MM.1S (cell line): ENCODE measurements at regions not wholly inside any gene's neighbourhood (a gene's known extent, or its start where the extent isn't known, plus 50 kb on each side); places are given as distances from the start of the nearest gene placed in this dataset.

Experiments used
- DNase-seq: peaks from one replicate; pipeline ENCODE4 v3.0.0-alpha.2; 2015
- H2AFZ ChIP-seq: fragments of 300-600 bp; sonication (generic); 2 replicates; pipeline ENCODE4 v1.6.0; 2016; ENCODE audit warnings: antibody characterized with exemption, low read length
- H3F3A ChIP-seq: fragments of 300-600 bp; sonication (generic); 2 replicates; pipeline ENCODE4 v1.6.1; 2016; ENCODE audit warnings: mild to moderate bottlenecking, antibody characterized with exemption, low read length, moderate library complexity, mixed read lengths; ENCODE audit not compliant: insufficient read depth
- H3K27ac ChIP-seq: fragments of 300-600 bp; sonication (generic); 2 replicates; pipeline ENCODE4 v1.5.1; 2016; ENCODE audit warnings: mild to moderate bottlenecking, low read length
- H3K27me3 ChIP-seq: fragments of 300-600 bp; sonication (generic); replicated peaks from 2 replicates; pipeline ENCODE4 v1.6.0; 2016; ENCODE audit warnings: low read length; ENCODE audit not compliant: insufficient read depth
- H3K36me3 ChIP-seq: fragments of 300-600 bp; sonication (generic); replicated peaks from 2 replicates; pipeline ENCODE4 v1.6.1; 2016; ENCODE audit warnings: mild to moderate bottlenecking, low read length, mixed read lengths; ENCODE audit not compliant: insufficient read depth
- H3K4me1 ChIP-seq: fragments of 300-600 bp; sonication (generic); 2 replicates; pipeline ENCODE4 v1.6.1; 2016; ENCODE audit warnings: low read length, mixed read lengths
- H3K4me2 ChIP-seq: fragments of 300-600 bp; sonication (generic); 2 replicates; pipeline ENCODE4 v1.6.0; 2016; ENCODE audit warnings: low read depth, low read length
- H3K4me3 ChIP-seq: fragments of 300-600 bp; sonication (generic); 2 replicates; pipeline ENCODE4 v1.5.1; 2016; ENCODE audit warnings: low read length, mixed read lengths
- H3K79me2 ChIP-seq: fragments of 300-600 bp; sonication (generic); 2 replicates; pipeline ENCODE4 v1.6.1; 2016; ENCODE audit warnings: mixed run types, low read length, mixed read lengths
- H3K9ac ChIP-seq: fragments of 300-600 bp; sonication (generic); 2 replicates; pipeline ENCODE4 v1.6.1; 2016; ENCODE audit warnings: low read length, mixed read lengths
- H3K9me2 ChIP-seq: fragments of 300-600 bp; sonication (generic); replicated peaks from 2 replicates; pipeline ENCODE4 v1.6.1; 2016; ENCODE audit warnings: mild to moderate bottlenecking, low read length, mixed read lengths; ENCODE audit not compliant: insufficient read depth
- H3K9me3 ChIP-seq: fragments of 300-600 bp; sonication (generic); replicated peaks from 2 replicates; pipeline ENCODE4 v1.6.1; 2016; ENCODE audit warnings: mild to moderate bottlenecking, low read length, mixed read lengths; ENCODE audit not compliant: insufficient read depth
- H4K20me1 ChIP-seq: fragments of 300-600 bp; sonication (generic); 2 replicates; pipeline ENCODE4 v1.6.1; 2016; ENCODE audit warnings: mild to moderate bottlenecking, low read length, moderate library complexity, mixed read lengths; ENCODE audit not compliant: insufficient read depth
- EZH2 ChIP-seq: fragments of 300-600 bp; sonication (generic); optimal IDR thresholded peaks from 2 replicates; pipeline ENCODE3; 2017; ENCODE audit warnings: low read depth, mild to moderate bottlenecking, antibody characterized with exemption, low read length, mixed read lengths
- EZH2phosphoT487 ChIP-seq: fragments of 300-600 bp; sonication (generic); IDR thresholded peaks from 2 replicates; pipeline ENCODE4 v1.6.1; 2018; ENCODE audit warnings: antibody characterized with exemption, low read length
- TF ChIP-seq, protein P1 (sequence below): fragments of 300-600 bp; sonication (generic); IDR thresholded peaks from 2 replicates; pipeline ENCODE4 v1.5.1; 2016; ENCODE audit warnings: antibody characterized with exemption, low read length, mixed read lengths

DNA sequence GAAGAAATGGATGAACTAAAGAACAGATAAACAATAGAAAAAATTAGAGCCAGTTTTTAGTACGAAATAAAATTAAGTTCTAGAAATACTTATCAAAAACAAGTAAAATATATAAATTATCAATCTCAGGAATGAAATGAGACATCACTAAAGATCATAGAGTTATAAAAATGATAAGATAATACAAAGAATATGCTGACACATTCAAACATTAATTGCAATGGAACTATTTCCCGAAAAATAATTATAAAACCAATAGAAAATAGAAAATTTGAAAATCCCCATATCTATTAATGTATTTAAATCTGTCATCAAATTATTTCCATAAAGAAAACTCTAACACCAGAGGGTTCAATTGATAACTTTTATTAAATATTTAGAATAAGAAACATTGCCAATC lies 458.1 kb upstream of the MBL2 start:
- TF ChIP-seq EZH2phosphoT487 = no peak
- no peak for TF ChIP-seq EZH2
- TF ChIP-seq, protein P1, sequence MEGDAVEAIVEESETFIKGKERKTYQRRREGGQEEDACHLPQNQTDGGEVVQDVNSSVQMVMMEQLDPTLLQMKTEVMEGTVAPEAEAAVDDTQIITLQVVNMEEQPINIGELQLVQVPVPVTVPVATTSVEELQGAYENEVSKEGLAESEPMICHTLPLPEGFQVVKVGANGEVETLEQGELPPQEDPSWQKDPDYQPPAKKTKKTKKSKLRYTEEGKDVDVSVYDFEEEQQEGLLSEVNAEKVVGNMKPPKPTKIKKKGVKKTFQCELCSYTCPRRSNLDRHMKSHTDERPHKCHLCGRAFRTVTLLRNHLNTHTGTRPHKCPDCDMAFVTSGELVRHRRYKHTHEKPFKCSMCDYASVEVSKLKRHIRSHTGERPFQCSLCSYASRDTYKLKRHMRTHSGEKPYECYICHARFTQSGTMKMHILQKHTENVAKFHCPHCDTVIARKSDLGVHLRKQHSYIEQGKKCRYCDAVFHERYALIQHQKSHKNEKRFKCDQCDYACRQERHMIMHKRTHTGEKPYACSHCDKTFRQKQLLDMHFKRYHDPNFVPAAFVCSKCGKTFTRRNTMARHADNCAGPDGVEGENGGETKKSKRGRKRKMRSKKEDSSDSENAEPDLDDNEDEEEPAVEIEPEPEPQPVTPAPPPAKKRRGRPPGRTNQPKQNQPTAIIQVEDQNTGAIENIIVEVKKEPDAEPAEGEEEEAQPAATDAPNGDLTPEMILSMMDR = no peak

DNA sequence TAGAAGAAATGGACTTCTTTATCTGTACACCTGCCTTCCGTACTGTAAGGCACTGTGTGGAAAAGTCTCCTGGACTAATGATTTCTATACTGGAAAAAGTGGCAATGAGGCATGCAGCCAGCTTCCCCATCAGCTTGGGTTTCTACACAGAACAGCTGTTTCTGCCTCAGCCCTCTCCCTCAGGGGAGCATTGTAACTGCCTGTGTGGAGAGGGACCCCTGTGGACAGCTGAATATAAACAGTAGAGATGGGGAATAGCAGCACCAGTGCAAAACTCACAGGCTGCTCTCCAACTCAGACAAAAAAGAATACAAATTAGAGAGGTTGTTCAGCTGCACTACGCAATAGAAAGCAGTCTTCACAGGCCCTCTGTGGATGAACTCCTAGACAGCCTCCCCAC lies 451.3 kb upstream of the MBL2 start:
- Histone ChIP-seq H3K4me2 (no peak overlapping the region), H3K36me3 (no peaks in the 10 kb centered on the region), H3F3A (no peaks in the 10 kb centered on the region), H3K79me2 (no peaks in the 10 kb centered on the region), H3K4me3 (no peak overlapping the region), H3K27me3 (no peaks in the 10 kb centered on the region), H3K9me2 (no peaks in the 10 kb centered on the region), H4K20me1 (no peaks in the 10 kb centered on the region), H3K9me3 (no peaks in the 10 kb centered on the region), H3K27ac (no peak overlapping the region), H2AFZ (no peak overlapping the region), H3K9ac (no peak overlapping the region), H3K4me1 (no peaks in the 10 kb centered on the region)
- DNase-seq = no peak
- no peak for TF ChIP-seq EZH2phosphoT487
- no peak for TF ChIP-seq EZH2
- TF ChIP-seq, protein P1 = no peak

More for the DNA sequence above, 458.1 kb upstream of the MBL2 start:
- DNase-seq = no peak
- Histone ChIP-seq H3K4me2 (no peak overlapping the region), H4K20me1 (no peaks in the 10 kb centered on the region), H3K27me3 (no peaks in the 10 kb centered on the region), H3K36me3 (no peaks in the 10 kb centered on the region), H3K9ac (no peak overlapping the region), H3K27ac (no peak overlapping the region), H3K9me3 (no peaks in the 10 kb centered on the region), H3K4me3 (no peak overlapping the region), H3F3A (no peaks in the 10 kb centered on the region), H3K4me1 (no peaks in the 10 kb centered on the region), H3K9me2 (no peaks in the 10 kb centered on the region), H3K79me2 (no peaks in the 10 kb centered on the region), H2AFZ (no peak overlapping the region)

DNA sequence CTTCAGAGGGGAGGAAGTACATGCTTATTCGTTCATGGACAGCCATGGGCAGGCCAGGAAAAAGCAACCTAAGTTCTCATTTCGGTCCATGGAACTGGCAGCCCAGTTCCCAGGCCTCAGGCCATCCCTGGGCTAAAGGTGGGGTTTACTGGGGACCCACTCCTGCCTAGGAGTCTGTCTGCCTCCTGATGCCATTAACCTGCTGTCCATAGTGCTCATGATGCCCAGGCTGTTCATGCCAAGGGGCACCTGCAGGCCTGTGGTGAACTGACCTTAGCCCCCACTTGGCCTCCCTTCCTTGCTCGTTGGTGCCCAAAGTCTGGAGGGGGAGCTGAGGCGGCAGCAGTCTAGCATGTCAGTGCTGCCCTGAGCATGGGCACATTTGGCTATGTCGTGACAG lies 450.2 kb upstream of the MBL2 start:
- Histone ChIP-seq H2AFZ (no peak overlapping the region), H3K9me2 (no peaks in the 10 kb centered on the region), H3F3A (no peaks in the 10 kb centered on the region), H3K4me2 (no peak overlapping the region), H3K9ac (no peak overlapping the region), H3K4me1 (no peaks in the 10 kb centered on the region), H4K20me1 (no peaks in the 10 kb centered on the region), H3K9me3 (no peaks in the 10 kb centered on the region), H3K4me3 (no peak overlapping the region), H3K27ac (no peak overlapping the region), H3K79me2 (no peaks in the 10 kb centered on the region), H3K36me3 (no peaks in the 10 kb centered on the region), H3K27me3 (no peaks in the 10 kb centered on the region)
- TF ChIP-seq EZH2phosphoT487 = no peak
- TF ChIP-seq, protein P1 = no peak
- no peak for TF ChIP-seq EZH2
- no peak for DNase-seq
